BE2C (cell line): ENCODE measurements at regions not wholly inside any gene's neighbourhood (a gene's known extent, or its start where the extent isn't known, plus 50 kb on each side); places are given as distances from the start of the nearest gene placed in this dataset.

Experiments used
- DNase-seq: peaks from one replicate; pipeline ENCODE4 v3.0.0-alpha.2; 2020
- H3K27me3 ChIP-seq: fragments of 250-450 bp; sonication (Bioruptor Pico); 2 replicates; pipeline ENCODE4 v1.5.1; 2020; ENCODE audit warnings: mild to moderate bottlenecking
- H3K36me3 ChIP-seq: fragments of 250-450 bp; sonication (Bioruptor Pico); 2 replicates; pipeline ENCODE4 v1.5.1; 2020; ENCODE audit warnings: mild to moderate bottlenecking
- H3K4me1 ChIP-seq: fragments of 250-450 bp; sonication (Bioruptor Pico); 2 replicates; pipeline ENCODE4 v1.5.1; 2020
- H3K4me3 ChIP-seq: 2 replicates; pipeline ENCODE4 v1.5.1; 2011; ENCODE audit warnings: low read depth, low read length
- H3K9me3 ChIP-seq: fragments of 250-450 bp; sonication (Bioruptor Pico); 2 replicates; pipeline ENCODE4 v1.5.1; 2020
- TF ChIP-seq, protein P1 (sequence below): IDR thresholded peaks from 2 replicates; pipeline ENCODE4 v1.5.1; 2012; ENCODE audit warnings: mild to moderate bottlenecking, low read depth, low read length

DNA sequence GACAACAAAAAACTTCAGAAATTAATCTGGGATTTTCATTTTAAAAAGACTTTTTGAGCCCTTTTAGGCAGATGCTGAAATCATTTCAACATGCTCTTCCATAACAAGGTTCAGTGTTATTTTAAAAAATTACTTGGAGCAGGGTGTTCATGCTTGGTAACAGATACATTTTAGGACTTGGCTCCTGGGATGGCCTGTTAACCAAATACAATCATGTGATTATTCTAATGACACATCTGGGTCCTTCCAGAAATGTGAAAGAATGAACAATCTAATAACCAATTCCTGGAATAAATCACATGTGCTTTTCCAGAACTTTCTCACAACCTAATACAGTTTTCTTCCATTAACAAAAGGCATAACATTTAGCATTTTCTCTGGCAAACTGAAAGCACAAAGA lies 379.8 kb upstream of the RUNX1 start:
- no peaks in the 10 kb centered on the region for H3K9me3 ChIP-seq
- no peaks in the 10 kb centered on the region for H3K36me3 ChIP-seq

DNA sequence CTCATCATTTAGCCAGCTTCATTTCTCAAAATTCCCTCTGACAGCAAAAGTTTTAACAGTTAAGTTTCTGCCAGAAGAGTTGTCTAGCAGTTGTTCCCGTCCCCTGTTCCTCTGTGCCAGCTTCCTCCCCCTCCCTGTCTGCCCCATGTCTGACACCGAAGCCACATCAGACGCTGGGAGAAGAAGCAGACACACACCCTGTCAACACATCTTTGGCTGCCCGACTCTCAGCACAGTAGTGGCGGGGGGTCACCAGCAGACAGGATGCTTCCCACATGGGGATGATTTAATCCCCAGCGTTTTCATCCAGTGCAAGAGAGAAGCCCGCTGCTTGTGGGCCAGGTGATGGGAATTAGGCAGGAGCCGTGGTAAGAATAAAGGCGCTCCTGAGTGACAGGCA lies 379.4 kb upstream of the RUNX1 start:
- DNase-seq: no peak
- no peaks in the 10 kb centered on the region for H3K36me3 ChIP-seq
- H3K4me3 ChIP-seq: no peak overlapping the region
- H3K4me1 ChIP-seq: no peaks in the 10 kb centered on the region
- 0 out of 2 replicates have a peak, but pooled peaks cover 1% of the 10 kb centered on the region for H3K9me3 ChIP-seq
- no peaks in the 10 kb centered on the region for H3K27me3 ChIP-seq
- TF ChIP-seq, protein P1, sequence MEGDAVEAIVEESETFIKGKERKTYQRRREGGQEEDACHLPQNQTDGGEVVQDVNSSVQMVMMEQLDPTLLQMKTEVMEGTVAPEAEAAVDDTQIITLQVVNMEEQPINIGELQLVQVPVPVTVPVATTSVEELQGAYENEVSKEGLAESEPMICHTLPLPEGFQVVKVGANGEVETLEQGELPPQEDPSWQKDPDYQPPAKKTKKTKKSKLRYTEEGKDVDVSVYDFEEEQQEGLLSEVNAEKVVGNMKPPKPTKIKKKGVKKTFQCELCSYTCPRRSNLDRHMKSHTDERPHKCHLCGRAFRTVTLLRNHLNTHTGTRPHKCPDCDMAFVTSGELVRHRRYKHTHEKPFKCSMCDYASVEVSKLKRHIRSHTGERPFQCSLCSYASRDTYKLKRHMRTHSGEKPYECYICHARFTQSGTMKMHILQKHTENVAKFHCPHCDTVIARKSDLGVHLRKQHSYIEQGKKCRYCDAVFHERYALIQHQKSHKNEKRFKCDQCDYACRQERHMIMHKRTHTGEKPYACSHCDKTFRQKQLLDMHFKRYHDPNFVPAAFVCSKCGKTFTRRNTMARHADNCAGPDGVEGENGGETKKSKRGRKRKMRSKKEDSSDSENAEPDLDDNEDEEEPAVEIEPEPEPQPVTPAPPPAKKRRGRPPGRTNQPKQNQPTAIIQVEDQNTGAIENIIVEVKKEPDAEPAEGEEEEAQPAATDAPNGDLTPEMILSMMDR: no peak

More for the DNA sequence above, 379.8 kb upstream of the RUNX1 start:
- DNase-seq: no peak
- no peaks in the 10 kb centered on the region for H3K4me1 ChIP-seq
- H3K27me3 ChIP-seq: no peaks in the 10 kb centered on the region
- no peak overlapping the region for H3K4me3 ChIP-seq
- TF ChIP-seq, protein P1: no peak

DNA sequence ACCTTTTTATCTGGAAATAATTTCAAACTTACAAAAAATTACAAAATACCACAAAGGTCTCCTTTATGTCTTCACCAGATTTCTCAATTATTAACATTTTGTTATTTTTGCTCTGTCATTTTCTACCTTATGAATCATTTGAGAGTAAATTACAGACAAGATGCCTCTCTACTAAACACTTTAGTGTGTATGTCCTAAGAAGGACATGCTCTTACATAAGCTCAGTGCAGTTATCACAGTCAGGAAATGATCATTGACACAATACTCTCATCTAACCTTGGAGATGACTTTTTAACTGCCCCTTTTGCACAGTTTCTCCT lies 378.9 kb upstream of the RUNX1 start:
- H3K4me3 ChIP-seq: no peak overlapping the region
- no peaks in the 10 kb centered on the region for H3K4me1 ChIP-seq
- TF ChIP-seq, protein P1: no peak
- no peaks in the 10 kb centered on the region for H3K27me3 ChIP-seq
- no peak for DNase-seq
- H3K36me3 ChIP-seq: no peaks in the 10 kb centered on the region
- 0 out of 2 replicates have a peak, but pooled peaks cover 3% of the 10 kb centered on the region for H3K9me3 ChIP-seq

DNA sequence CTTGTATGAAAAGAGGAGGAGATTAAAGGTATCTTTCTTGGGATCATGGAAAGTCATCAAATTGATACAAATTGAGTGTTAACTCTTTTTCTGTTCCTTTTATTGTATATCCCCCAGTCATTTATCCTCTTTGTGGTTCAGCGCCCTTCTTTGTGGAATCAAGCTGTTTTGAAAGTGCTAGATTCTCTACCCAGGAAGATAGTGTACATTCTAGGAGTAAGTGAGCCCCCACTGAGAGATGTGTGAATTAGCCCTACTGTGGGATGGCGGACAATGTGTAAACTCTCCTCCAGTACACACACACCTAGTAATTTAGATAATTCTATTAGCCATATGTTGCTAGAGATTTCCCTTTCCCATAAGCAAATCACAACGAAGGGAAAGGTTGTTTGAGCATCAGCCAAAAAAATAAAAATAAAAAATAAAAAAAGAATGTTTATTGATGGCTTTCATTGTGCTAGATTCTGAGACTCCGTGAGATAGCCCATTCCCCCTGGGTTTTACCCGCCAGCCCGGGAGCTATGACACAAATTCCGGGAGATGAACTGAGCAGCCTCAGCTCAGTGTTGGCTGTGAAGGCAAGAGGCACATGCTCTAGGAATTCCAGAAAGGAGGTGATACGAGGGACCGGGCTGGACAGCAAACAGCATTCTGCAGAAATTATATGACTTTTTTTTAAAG lies 378.4 kb upstream of the RUNX1 start:
- Histone ChIP-seq H3K4me1 (no peaks in the 10 kb centered on the region), H3K9me3 (0 out of 2 replicates have a peak, but pooled peaks cover 3% of the 10 kb centered on the region), H3K27me3 (no peaks in the 10 kb centered on the region), H3K4me3 (no peak overlapping the region), H3K36me3 (no peaks in the 10 kb centered on the region)
- no peak for DNase-seq
- TF ChIP-seq, protein P1: no peak

DNA sequence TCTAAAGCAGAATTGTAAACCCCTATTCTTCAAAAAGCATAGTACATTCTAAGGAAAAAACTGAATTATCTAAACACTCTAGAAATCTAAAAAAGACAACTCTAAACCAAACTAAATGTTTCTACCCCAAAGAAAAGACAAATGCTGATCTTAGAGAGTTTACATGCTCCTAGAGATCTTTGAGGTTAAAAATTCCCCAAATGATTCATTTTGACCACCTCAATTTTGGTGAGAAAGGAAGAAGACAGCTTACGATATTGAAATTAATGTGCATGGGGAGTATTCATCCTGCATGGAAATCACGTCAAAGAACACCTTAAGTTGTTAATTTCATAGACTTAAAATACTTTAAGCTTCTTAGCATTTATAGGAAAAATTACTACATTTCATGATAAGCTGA lies 377.8 kb upstream of the RUNX1 start:
- DNase-seq: no peak
- no peaks in the 10 kb centered on the region for H3K36me3 ChIP-seq
- no peaks in the 10 kb centered on the region for H3K27me3 ChIP-seq
- H3K4me1 ChIP-seq: no peaks in the 10 kb centered on the region
- H3K4me3 ChIP-seq: no peak overlapping the region
- H3K9me3 ChIP-seq: 0 out of 2 replicates have a peak, but pooled peaks cover 3% of the 10 kb centered on the region
- TF ChIP-seq, protein P1: no peak

DNA sequence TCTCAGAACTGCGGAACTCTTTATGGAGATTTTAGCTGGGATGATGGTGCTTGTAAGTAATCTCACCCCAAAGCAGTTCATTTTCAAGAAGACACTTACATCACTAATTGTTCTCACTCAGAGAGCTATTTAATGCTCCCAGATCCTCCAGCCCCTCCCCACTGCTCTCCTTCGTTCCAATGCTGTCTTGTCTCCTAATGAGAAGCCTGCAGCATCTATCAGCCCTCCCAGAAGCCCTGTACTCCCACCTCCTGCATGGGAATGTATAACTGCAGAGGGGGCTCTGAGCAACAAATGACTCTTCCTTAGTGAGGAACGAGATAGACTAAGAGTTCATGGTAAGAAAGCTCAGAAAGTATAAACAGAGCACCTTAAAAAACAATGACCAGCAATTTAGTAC lies 377.4 kb upstream of the RUNX1 start:
- no peaks in the 10 kb centered on the region for H3K4me1 ChIP-seq
- no peak for DNase-seq
- H3K27me3 ChIP-seq: no peaks in the 10 kb centered on the region

More for the DNA sequence above, 377.4 kb upstream of the RUNX1 start:
- TF ChIP-seq, protein P1: no peak
- Histone ChIP-seq H3K36me3 (no peaks in the 10 kb centered on the region), H3K9me3 (0 out of 2 replicates have a peak, but pooled peaks cover 3% of the 10 kb centered on the region), H3K4me3 (no peak overlapping the region)
